A673 (cell line): ENCODE measurements at regions not wholly inside any gene's neighbourhood (a gene's known extent, or its start where the extent isn't known, plus 50 kb on each side); places are given as distances from the start of the nearest gene placed in this dataset.

ENCODE experiments used
- BruUV-seq: library from RNA; stranded (reverse); fragments of 400-500 nt; replicated peaks from 2 replicates; lab custom pipeline; 2021; lab: Mats Ljungman, UMichigan
- CTCF ChIA-PET: fragments of 300-600 bp; sonication (Branson Sonifier 250); formaldehyde crosslinking; loops from one replicate; lab custom pipeline; 2022; ENCODE audit warnings: antibody characterized with exemption; lab: Charles Lee
- POLR2A ChIA-PET: fragments of 300-600 bp; sonication (Branson Sonifier 250); formaldehyde crosslinking; loops from one replicate; lab custom pipeline; 2022; ENCODE audit warnings: antibody characterized with exemption; ENCODE audit not compliant: low non-redundant PET; lab: Charles Lee
- DNase-seq: peaks from one replicate; pipeline ENCODE4 v3.0.0-alpha.2; 2015; ENCODE audit warnings: low spot score
- H3K27ac ChIP-seq: fragments of 200-600 bp; sonication (generic); 2 replicates; pipeline ENCODE4 v1.5.1; 2016; ENCODE audit warnings: mixed run types, low read depth, mild to moderate bottlenecking, mixed read lengths, antibody characterized with exemption, low read length; ENCODE audit not compliant: poor library complexity, severe bottlenecking
- H3K27me3 ChIP-seq: fragments of 200-600 bp; sonication (generic); replicated peaks from 2 replicates; pipeline ENCODE4 v1.6.1; 2017; ENCODE audit warnings: mixed run types, low read depth, mild to moderate bottlenecking, mixed read lengths, antibody characterized with exemption, low read length; ENCODE audit not compliant: insufficient read depth, poor library complexity
- H3K36me3 ChIP-seq: fragments of 200-600 bp; sonication (generic); 2 replicates; pipeline ENCODE4 v1.6.1; 2016; ENCODE audit warnings: mixed run types, mild to moderate bottlenecking, mixed read lengths, antibody characterized with exemption, low read length; ENCODE audit not compliant: insufficient read depth, poor library complexity, severe bottlenecking
- H3K4me1 ChIP-seq: fragments of 200-600 bp; sonication (generic); 2 replicates; pipeline ENCODE4 v1.6.1; 2017; ENCODE audit warnings: mixed run types, mild to moderate bottlenecking, mixed read lengths, antibody characterized with exemption, low read length; ENCODE audit not compliant: insufficient read depth, poor library complexity, severe bottlenecking
- H3K4me3 ChIP-seq: fragments of 200-600 bp; sonication (generic); 2 replicates; pipeline ENCODE4 v1.5.1; 2016; ENCODE audit warnings: low read depth, mixed run types, mild to moderate bottlenecking, mixed read lengths, low read length; ENCODE audit not compliant: poor library complexity, severe bottlenecking
- H3K9me3 ChIP-seq: fragments of 200-600 bp; sonication (generic); 2 replicates; pipeline ENCODE4 v1.6.1; 2016; ENCODE audit warnings: mixed run types, low read depth, mild to moderate bottlenecking, mixed read lengths, antibody characterized with exemption, low read length; ENCODE audit not compliant: poor library complexity, severe bottlenecking
- CTCF ChIP-seq: fragments of 300-800, 200-600 bp; sonication (generic); conservative IDR thresholded peaks from 2 replicates; pipeline ENCODE4 v1.5.1; 2017; ENCODE audit warnings: low read depth, mild to moderate bottlenecking, antibody characterized with exemption, low read length, moderate library complexity, mixed read lengths
- EZH2 ChIP-seq: fragments of 200-600 bp; sonication (generic); IDR thresholded peaks from 2 replicates; pipeline ENCODE4 v1.6.1; 2017; ENCODE audit warnings: borderline replicate concordance, low read depth, mild to moderate bottlenecking, mixed read lengths, antibody characterized with exemption, low read length; ENCODE audit not compliant: poor library complexity, severe bottlenecking
- intact Hi-C: fragments of 100-400 bp; cut with micrococcal nuclease; formaldehyde crosslinking; loops from one replicate; pipeline ENCODE4 v1.10.0; 2022; ENCODE audit not compliant: unreplicated experiment

DNA sequence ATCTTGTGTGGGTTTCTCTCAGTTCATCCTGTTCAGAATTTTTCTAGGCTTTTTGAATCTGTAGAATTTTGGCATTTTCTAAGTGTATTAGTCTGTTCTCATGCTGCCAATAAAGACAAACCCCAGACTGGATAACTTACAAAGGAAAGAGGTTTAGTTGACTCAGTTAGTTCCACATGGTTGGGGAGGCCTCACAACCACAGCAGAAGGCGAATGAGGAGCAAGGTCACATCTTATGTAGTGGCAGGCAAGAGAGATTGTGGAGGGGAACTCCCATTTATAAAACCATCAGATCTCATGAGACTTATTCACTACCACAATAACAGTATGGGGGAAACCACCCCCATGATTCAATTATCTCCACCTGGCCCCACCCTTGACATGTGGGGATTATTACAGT lies 199.2 kb downstream of the ST6GAL2 start:
- DNase-seq = no peak
- no peak for TF ChIP-seq EZH2
- no peak for TF ChIP-seq CTCF
- BruUV-seq = no TSS peak
- Histone ChIP-seq H3K27ac (no peak overlapping the region), H3K27me3 (no peaks in the 10 kb centered on the region), H3K36me3 (no peaks in the 10 kb centered on the region), H3K9me3 (peaks cover 7% of the 10 kb centered on the region), H3K4me1 (no peaks in the 10 kb centered on the region), H3K4me3 (no peak overlapping the region)
- intact Hi-C loops = no loop called here
- CTCF ChIA-PET = no interaction called here
- POLR2A ChIA-PET = no interaction called here

DNA sequence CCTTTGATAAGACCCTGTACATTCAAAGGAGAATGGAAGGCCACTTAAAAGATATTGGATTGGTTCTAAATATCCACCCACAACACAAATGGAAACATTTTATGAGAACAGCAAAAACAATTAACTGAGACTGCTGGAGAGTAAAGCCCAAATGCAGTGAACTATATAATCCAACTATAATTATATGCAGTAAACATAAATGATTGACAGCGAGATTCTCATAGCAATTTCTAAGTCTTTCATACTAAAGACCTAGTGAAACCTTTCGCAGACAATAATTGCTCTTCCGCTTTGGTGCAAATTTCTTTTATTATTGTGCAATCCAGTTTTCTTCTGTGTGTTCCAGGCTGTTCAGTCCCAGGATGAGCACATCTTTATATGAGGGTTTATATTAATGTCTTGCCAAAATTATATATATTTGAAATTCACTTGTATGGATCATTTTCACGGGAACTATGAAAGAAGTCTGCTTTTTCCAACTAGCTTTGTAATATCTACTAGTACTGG lies 190.9 kb downstream of the ST6GAL2 start:
- intact Hi-C loops = no loop called here
- no peak for DNase-seq
- H3K9me3 ChIP-seq = peaks cover 13% of the 10 kb centered on the region
- ChIA-PET CTCF (no interaction called here), POLR2A (no interaction called here)
- BruUV-seq = no TSS peak
- no peak for TF ChIP-seq EZH2
- no peak for TF ChIP-seq CTCF
- no peaks in the 10 kb centered on the region for H3K4me1 ChIP-seq
- H3K4me3 ChIP-seq = no peak overlapping the region
- no peak overlapping the region for H3K27ac ChIP-seq
- H3K36me3 ChIP-seq = no peaks in the 10 kb centered on the region
- no peaks in the 10 kb centered on the region for H3K27me3 ChIP-seq

DNA sequence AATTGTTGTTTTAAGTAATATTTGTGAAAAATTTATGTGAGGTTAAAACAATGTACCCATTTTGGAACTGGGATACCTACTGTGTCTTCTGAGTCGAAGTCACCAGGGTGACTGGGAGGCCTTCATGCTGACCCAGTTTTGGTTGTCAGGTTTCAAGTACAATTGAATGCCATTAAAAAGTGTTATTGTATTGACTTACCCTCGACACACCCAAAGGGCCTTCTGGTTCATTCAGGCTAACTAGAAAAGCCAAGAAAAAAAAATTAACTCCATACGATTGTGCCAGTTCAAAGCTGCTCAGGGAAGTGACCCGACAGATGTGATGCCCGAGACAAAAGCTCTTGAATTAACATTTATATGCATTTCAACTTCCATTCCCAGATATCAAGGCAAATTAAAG lies 190.0 kb downstream of the ST6GAL2 start:
- POLR2A ChIA-PET = no interaction called here
- Histone ChIP-seq H3K4me1 (no peaks in the 10 kb centered on the region), H3K27me3 (no peaks in the 10 kb centered on the region), H3K36me3 (no peaks in the 10 kb centered on the region), H3K27ac (no peak overlapping the region), H3K9me3 (peaks cover 13% of the 10 kb centered on the region), H3K4me3 (no peak overlapping the region)
- CTCF ChIA-PET = no interaction called here
- intact Hi-C loops = no loop called here
- TF ChIP-seq CTCF (no peak), EZH2 (no peak)
- no peak for DNase-seq
- BruUV-seq = no TSS peak
